Upper lobe of left lung (tissue), 4 donors: ENCODE measurements at regions not wholly inside any gene's neighbourhood (a gene's known extent, or its start where the extent isn't known, plus 50 kb on each side); places are given as distances from the start of the nearest gene placed in this dataset.

ENCODE experiments used
- CTCF ChIP-seq, 6 experiments: fragments of 450-650 bp in 4 of 6; fragments of 200-600 bp in 2 of 6; sonication (generic) in 2 of 6; IDR thresholded peaks; one replicate each; pipeline ENCODE4 v1.5.1; 2016 to 2019; ENCODE audit warnings: antibody characterized with exemption in 6 of 6
- EP300 ChIP-seq, 4 donors: sonication (generic); formaldehyde crosslinking; IDR thresholded peaks; one replicate each; pipeline ENCODE4 v1.5.1; 2017; ENCODE audit warnings: antibody characterized with exemption in 4 of 4, control low read depth in 2 of 4
- POLR2A ChIP-seq, 4 donors: fragments of 450-650 bp; IDR thresholded peaks; one replicate each; pipeline ENCODE4 v1.5.1; 2016 to 2017; ENCODE audit warnings: antibody characterized with exemption in 4 of 4, mild to moderate bottlenecking in 2 of 4
- POLR2AphosphoS5 ChIP-seq, 2 donors: sonication (generic); formaldehyde crosslinking; IDR thresholded peaks; one replicate each; pipeline ENCODE4 v1.5.1; 2017; ENCODE audit warnings: antibody characterized with exemption in 2 of 2

- TF ChIP-seq CTCF (IDR thresholded peaks at IDR 0.05) (no peak), POLR2AphosphoS5 (IDR thresholded peaks at IDR 0.05) (no peak), EP300 (IDR thresholded peaks at IDR 0.05) (no peak), POLR2A (IDR thresholded peaks at IDR 0.05) (no peak)
Measured at GRCh38 chr15:60265057-60265456, 132.7 kb downstream of the ANXA2 start.
